Esophagus squamous epithelium (tissue), 5 donors: ENCODE measurements at regions not wholly inside any gene's neighbourhood (a gene's known extent, or its start where the extent isn't known, plus 50 kb on each side); places are given as distances from the start of the nearest gene placed in this dataset.
A peak's percentile ranks its signal among the peaks of the same experiment; 100 is the strongest.

Source experiments
- DNase-seq: peaks from one replicate; lab custom pipeline; 2025; lab: John Stamatoyannopoulos, UW
- H3K27ac ChIP-seq, 4 donors: fragments of 200-600 bp; sonication (generic); one replicate each; pipeline ENCODE4 v1.5.1; 2016 to 2019; ENCODE audit warnings: mild to moderate bottlenecking in 1 of 4
- H3K27me3 ChIP-seq, 4 donors: fragments of 200-600 bp; sonication (generic); 1 replicate in 3 of 4; 2 replicates in 1 of 4; pipeline versions ENCODE4 v1.5.1 to v1.6.0; 2017 to 2021; ENCODE audit warnings: antibody characterized with exemption in 1 of 4
- H3K36me3 ChIP-seq, 3 donors: fragments of 200-600 bp; sonication (generic); one replicate each; pipeline ENCODE4 v1.5.1; 2016 to 2019
- H3K4me1 ChIP-seq, 3 donors: fragments of 200-600 bp; sonication (generic); one replicate each; pipeline ENCODE4 v1.5.1; 2017 to 2019
- H3K4me3 ChIP-seq, 4 donors: fragments of 200-600 bp; sonication (generic); 1 replicate in 3 of 4; 2 replicates in 1 of 4; pipeline ENCODE4 v1.5.1; 2016 to 2019; ENCODE audit warnings: mild to moderate bottlenecking in 2 of 4, moderate library complexity in 1 of 4
- H3K9me3 ChIP-seq, 3 donors: fragments of 200-600 bp; sonication (generic); one replicate each; pipeline ENCODE4 v1.5.1; 2016 to 2019
- POLR2A ChIP-seq, 4 donors: fragments of 450-650 bp; IDR thresholded peaks; one replicate each; pipeline ENCODE4 v1.6.1; 2017; ENCODE audit warnings: antibody characterized with exemption in 4 of 4, mild to moderate bottlenecking in 4 of 4, moderate library complexity in 3 of 4
- WGBS, 2 donors: methylation state at CpG; one replicate each; pipeline ENCODE4 v1.1.5; 2018; 5-methylcytosine and 5-hydroxymethylcytosine counted together
- intact Hi-C: fragments of 100-400 bp; cut with DNase I; formaldehyde crosslinking; loops from one replicate; pipeline ENCODE4 v1.15.0; 2022
- TF ChIP-seq, protein P1 (sequence below), 6 experiments: fragments of 450-650 bp in 4 of 6; fragments of 200-600 bp in 2 of 6; sonication (generic) in 2 of 6; IDR thresholded peaks; one replicate each; pipeline ENCODE4 v1.5.1; 2016 to 2019; ENCODE audit warnings: antibody characterized with exemption in 6 of 6, mild to moderate bottlenecking in 4 of 6, moderate library complexity in 4 of 6
- donor health status: DM: yes; HTN: yes; CAD: no.

DNA sequence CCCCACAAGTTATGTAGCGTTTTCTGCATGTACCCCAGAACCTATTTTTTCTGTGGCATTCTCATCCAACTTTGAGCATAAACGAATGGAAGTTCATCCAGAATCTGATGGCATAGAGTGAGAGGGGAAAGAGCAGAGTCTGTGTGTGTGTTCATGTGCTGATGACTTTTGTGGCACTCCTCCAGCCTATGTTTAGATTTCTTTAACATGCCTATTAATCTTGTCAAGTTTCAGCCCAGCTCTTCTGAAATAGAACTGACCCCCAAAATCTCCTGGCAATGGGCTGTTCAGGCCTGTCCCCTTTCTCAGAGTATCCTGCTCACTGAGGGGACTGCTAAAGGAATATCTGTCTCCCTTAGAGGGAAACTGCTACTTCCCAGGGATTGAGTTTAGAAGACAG is 56.4 kb upstream of the NEO1 start:
- intact Hi-C loops, result no loop called here
- TF ChIP-seq, protein P1, sequence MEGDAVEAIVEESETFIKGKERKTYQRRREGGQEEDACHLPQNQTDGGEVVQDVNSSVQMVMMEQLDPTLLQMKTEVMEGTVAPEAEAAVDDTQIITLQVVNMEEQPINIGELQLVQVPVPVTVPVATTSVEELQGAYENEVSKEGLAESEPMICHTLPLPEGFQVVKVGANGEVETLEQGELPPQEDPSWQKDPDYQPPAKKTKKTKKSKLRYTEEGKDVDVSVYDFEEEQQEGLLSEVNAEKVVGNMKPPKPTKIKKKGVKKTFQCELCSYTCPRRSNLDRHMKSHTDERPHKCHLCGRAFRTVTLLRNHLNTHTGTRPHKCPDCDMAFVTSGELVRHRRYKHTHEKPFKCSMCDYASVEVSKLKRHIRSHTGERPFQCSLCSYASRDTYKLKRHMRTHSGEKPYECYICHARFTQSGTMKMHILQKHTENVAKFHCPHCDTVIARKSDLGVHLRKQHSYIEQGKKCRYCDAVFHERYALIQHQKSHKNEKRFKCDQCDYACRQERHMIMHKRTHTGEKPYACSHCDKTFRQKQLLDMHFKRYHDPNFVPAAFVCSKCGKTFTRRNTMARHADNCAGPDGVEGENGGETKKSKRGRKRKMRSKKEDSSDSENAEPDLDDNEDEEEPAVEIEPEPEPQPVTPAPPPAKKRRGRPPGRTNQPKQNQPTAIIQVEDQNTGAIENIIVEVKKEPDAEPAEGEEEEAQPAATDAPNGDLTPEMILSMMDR (IDR thresholded peaks at IDR 0.05), result no peak
- no peak for TF ChIP-seq POLR2A (IDR thresholded peaks at IDR 0.05)
- DNase-seq, result no peak
- no peaks in the 10 kb centered on the region for H3K9me3 ChIP-seq
- peaks cover 19 to 84% (median 22%) of the 10 kb centered on the region in 3 donors for H3K4me1 ChIP-seq
- WGBS, 2 donors, result 64 to 65% methylated on average over 2 of the region's 2 CpGs
- H3K27ac ChIP-seq, result peak overlapping the region in 1 of 4 donors; percentile 74
- H3K4me3 ChIP-seq, result no peak overlapping the region
- H3K27me3 ChIP-seq, result no peaks in the 10 kb centered on the region
- H3K36me3 ChIP-seq, result no peaks in the 10 kb centered on the region

DNA sequence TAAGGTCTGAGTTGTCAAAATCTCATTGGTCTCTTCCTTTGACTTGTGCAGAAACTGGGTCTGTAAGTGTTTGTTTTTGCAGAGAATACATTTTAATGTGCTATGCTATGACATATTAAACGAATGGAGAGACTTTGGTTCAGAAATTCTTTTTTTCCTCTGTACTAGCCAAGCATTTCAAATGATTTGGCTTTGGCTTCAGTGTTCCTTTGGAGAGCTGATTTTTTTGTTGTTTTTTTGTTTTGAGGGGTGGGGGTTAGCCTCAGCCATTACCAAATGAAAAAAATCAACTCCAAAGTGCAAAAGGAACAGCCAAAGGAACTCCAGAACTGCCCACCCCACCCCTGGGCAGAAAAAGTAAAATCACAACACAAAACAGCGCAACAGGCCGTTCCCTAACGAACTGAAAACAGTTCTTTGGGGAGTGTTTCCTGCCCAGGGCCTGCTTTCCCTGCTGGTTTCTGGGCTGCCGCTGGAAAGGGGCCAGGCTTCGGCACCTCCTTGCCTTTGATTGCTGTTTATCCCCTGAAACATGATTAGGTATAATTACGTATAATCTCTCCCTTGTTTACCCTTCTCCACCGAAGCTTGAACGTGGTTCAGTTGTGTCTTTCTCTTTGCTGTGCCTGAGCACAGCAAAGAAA is 57.6 kb upstream of the NEO1 start:
- H3K4me1 ChIP-seq, result peaks cover 16 to 72% (median 17%) of the 10 kb centered on the region in 3 donors

DNA sequence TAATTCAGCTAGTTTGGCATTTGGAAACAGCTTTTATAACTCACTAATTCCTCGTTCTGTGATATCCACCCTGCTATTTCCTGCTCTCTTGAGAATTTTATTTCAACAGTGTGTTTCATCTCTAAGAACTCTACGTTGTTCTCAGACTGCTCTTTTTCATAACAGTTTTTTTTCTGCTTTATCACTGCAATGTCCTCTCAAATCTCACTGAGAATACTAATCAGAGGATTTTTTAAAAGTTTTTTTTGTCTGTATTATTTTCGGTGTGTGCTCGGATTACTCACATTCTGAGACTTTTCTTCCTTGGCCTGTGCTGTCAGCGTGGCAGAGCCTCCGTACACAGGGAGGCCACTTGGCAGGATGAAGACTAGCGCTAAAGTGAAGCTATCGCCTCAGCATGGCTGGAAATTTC is 59.4 kb upstream of the NEO1 start:
- intact Hi-C loops, result no loop called here
- peak overlapping the region in 3 of 4 donors; percentile 52 to 66 (median 59) for H3K27ac ChIP-seq

More for the DNA sequence above, 57.6 kb upstream of the NEO1 start:
- 20 to 37% methylated on average over 9 of the region's 9 CpGs for WGBS, 2 donors
- TF ChIP-seq, protein P1 (IDR thresholded peaks at IDR 0.05), result no peak
- TF ChIP-seq POLR2A (IDR thresholded peaks at IDR 0.05), result no peak
- no peak for DNase-seq
- Histone ChIP-seq H3K36me3 (no peaks in the 10 kb centered on the region), H3K9me3 (no peaks in the 10 kb centered on the region), H3K27me3 (no peaks in the 10 kb centered on the region), H3K27ac (peak overlapping the region; percentile 18 to 74 (median 63)), H3K4me3 (no peak overlapping the region)
- intact Hi-C loops, result no loop called here

DNA sequence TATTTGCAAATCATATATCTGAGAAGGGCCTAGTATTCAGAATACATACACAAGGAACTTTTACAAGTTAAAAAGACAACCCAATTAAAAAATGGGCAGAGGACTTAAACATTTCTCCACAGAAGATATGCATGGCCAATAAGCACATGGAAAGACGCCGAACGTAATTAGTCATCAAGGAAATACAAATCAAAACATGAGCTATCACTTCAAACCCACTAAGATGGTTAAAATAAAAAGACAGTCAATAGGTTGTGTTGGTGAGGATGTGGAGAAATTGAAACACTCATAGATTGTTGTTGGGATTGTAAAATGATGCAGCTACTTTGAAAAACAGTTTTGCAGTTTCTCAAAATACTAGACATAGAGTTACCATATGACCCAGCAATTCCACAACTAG is 61.2 kb upstream of the NEO1 start:
- DNase-seq, result no peak
- H3K27ac ChIP-seq, result no peak overlapping the region
- WGBS, 2 donors, result 57 to 79% methylated on average over 3 of the region's 3 CpGs
- no peaks in the 10 kb centered on the region for H3K27me3 ChIP-seq
- intact Hi-C loops, result no loop called here
- no peaks in the 10 kb centered on the region for H3K36me3 ChIP-seq
- H3K4me1 ChIP-seq, result peaks cover 6 to 36% (median 10%) of the 10 kb centered on the region in 3 donors
- no peaks in the 10 kb centered on the region for H3K9me3 ChIP-seq
- no peak overlapping the region for H3K4me3 ChIP-seq
- TF ChIP-seq, protein P1 (IDR thresholded peaks at IDR 0.05), result no peak
- no peak for TF ChIP-seq POLR2A (IDR thresholded peaks at IDR 0.05)

More for the DNA sequence above, 59.4 kb upstream of the NEO1 start:
- no peak for TF ChIP-seq POLR2A (IDR thresholded peaks at IDR 0.05)
- TF ChIP-seq, protein P1 (IDR thresholded peaks at IDR 0.05), result no peak
- Histone ChIP-seq H3K4me1 (peaks cover 7 to 54% (median 10%) of the 10 kb centered on the region in 3 donors), H3K36me3 (no peaks in the 10 kb centered on the region), H3K4me3 (no peak overlapping the region), H3K9me3 (no peaks in the 10 kb centered on the region), H3K27me3 (no peaks in the 10 kb centered on the region)
- DNase-seq, result no peak
- 51 to 67% methylated on average over 6 to 8 of the region's 8 CpGs for WGBS, 2 donors

DNA sequence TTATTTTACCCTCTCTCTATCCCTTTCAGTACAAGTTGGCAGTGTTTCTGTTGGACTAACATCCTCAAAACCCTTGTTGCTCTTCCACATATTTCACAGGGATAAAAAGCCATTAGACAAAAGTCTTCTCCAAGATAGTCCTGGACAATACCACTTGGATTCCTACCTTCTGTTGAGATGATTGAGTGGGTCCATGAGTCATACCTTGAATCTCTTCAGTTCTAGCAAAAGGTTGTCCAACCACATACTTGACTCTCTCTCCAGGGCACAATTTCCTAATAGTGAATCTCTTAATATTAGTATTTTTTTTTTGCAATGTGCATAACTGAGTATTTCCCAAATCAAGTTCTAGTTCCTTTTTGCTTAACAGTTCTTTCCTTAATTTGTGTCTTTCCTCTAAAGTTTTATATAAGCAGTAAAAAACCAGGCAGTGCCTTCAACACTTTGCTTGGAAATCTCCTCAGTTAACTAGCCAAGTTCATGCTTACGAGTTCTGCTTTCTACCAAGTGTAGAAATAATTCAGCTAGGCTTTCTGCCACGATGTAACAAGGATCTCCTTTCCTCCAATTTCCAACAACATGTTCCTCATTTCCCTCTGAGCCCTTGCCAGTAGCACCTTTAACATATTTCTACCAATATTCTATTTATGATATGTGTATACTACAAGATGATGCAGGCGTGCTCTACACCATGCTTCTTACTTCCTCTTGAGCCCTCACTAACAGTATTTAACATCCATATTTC is 68.3 kb upstream of the NEO1 start:
- H3K36me3 ChIP-seq, result no peaks in the 10 kb centered on the region
- H3K27ac ChIP-seq, result no peak overlapping the region
- H3K4me1 ChIP-seq, result no peaks in the 10 kb centered on the region
- intact Hi-C loops, result no loop called here
- 65 to 69% methylated on average over 3 of the region's 3 CpGs for WGBS, 2 donors
- peaks cover 0 to 8% (median 0%) of the 10 kb centered on the region in 4 donors for H3K27me3 ChIP-seq
- TF ChIP-seq, protein P1 (IDR thresholded peaks at IDR 0.05), result no peak
- no peak for TF ChIP-seq POLR2A (IDR thresholded peaks at IDR 0.05)
- no peak overlapping the region for H3K4me3 ChIP-seq
- DNase-seq, result no peak
- H3K9me3 ChIP-seq, result no peaks in the 10 kb centered on the region
